Dendritic cell treated with granulocyte-macrophage colony-stimulating factor and Interleukin-4, amounts not matched to agents 40 ng/mL and 50 ng/mL, for 4 days (primary cell): ENCODE measurements at regions not wholly inside any gene's neighbourhood (a gene's known extent, or its start where the extent isn't known, plus 50 kb on each side); places are given as distances from the start of the nearest gene placed in this dataset.

ENCODE experiments used
- H3K27ac Mint-ChIP-seq: one replicate; pipeline ENCODE4 v1.8.0; 2022; ENCODE audit warnings: mild to moderate bottlenecking, mixed read lengths
- H3K27me3 Mint-ChIP-seq: one replicate; pipeline ENCODE4 v1.8.0; 2022; ENCODE audit warnings: mild to moderate bottlenecking, mixed read lengths
- H3K36me3 Mint-ChIP-seq: one replicate; pipeline ENCODE4 v1.8.0; 2022; ENCODE audit warnings: low read depth, mixed read lengths
- H3K4me1 Mint-ChIP-seq: one replicate; pipeline ENCODE4 v1.8.0; 2022; ENCODE audit warnings: low read depth, mixed read lengths
- H3K4me3 Mint-ChIP-seq: one replicate; pipeline ENCODE4 v1.8.0; 2022; ENCODE audit warnings: mild to moderate bottlenecking, moderate library complexity, mixed read lengths
- H3K9me3 Mint-ChIP-seq: one replicate; pipeline ENCODE4 v1.8.0; 2022; ENCODE audit warnings: mixed read lengths
- intact Hi-C: fragments of 100-400 bp; cut with micrococcal nuclease; formaldehyde crosslinking; loops from one replicate; pipeline ENCODE4 v1.15.0; 2022

- Mint-ChIP-seq H3K36me3 (no peaks in the 10 kb centered on the region), H3K9me3 (peaks cover 7% of the 10 kb centered on the region), H3K4me3 (no peak overlapping the region), H3K27ac (no peak overlapping the region), H3K27me3 (no peaks in the 10 kb centered on the region), H3K4me1 (no peaks in the 10 kb centered on the region)
- intact Hi-C loops = no loop called here
Observed at GRCh38 chr4:144202081-144202480, 61.6 kb upstream of the GYPA start.

- H3K27ac Mint-ChIP-seq = no peak overlapping the region
- H3K27me3 Mint-ChIP-seq = no peaks in the 10 kb centered on the region
- no peaks in the 10 kb centered on the region for H3K9me3 Mint-ChIP-seq
- H3K36me3 Mint-ChIP-seq = no peaks in the 10 kb centered on the region
- H3K4me3 Mint-ChIP-seq = no peak overlapping the region
- intact Hi-C loops = no loop called here
- H3K4me1 Mint-ChIP-seq = no peaks in the 10 kb centered on the region
Observed at GRCh38 chr4:144203155-144203554, 62.6 kb upstream of the GYPA start.

- no peaks in the 10 kb centered on the region for H3K9me3 Mint-ChIP-seq
- no peaks in the 10 kb centered on the region for H3K36me3 Mint-ChIP-seq
- H3K27ac Mint-ChIP-seq = no peak overlapping the region
- intact Hi-C loops = no loop called here
- no peaks in the 10 kb centered on the region for H3K4me1 Mint-ChIP-seq
- H3K27me3 Mint-ChIP-seq = no peaks in the 10 kb centered on the region
- H3K4me3 Mint-ChIP-seq = no peak overlapping the region
Observed at GRCh38 chr4:144204431-144204830, 63.9 kb upstream of the GYPA start.

GRCh38 chr4:144206711-144207110, 66.2 kb upstream of the GYPA start:
- H3K4me1 Mint-ChIP-seq = no peaks in the 10 kb centered on the region
- intact Hi-C loops = no loop called here
- no peak overlapping the region for H3K4me3 Mint-ChIP-seq
- no peaks in the 10 kb centered on the region for H3K27me3 Mint-ChIP-seq
- H3K27ac Mint-ChIP-seq = no peak overlapping the region
- no peaks in the 10 kb centered on the region for H3K36me3 Mint-ChIP-seq
- no peaks in the 10 kb centered on the region for H3K9me3 Mint-ChIP-seq

- H3K4me3 Mint-ChIP-seq = no peak overlapping the region
- H3K36me3 Mint-ChIP-seq = no peaks in the 10 kb centered on the region
- H3K9me3 Mint-ChIP-seq = no peaks in the 10 kb centered on the region
- H3K27ac Mint-ChIP-seq = no peak overlapping the region
- intact Hi-C loops = no loop called here
- no peaks in the 10 kb centered on the region for H3K27me3 Mint-ChIP-seq
- H3K4me1 Mint-ChIP-seq = no peaks in the 10 kb centered on the region
Observed at GRCh38 chr4:144208074-144208473, 67.6 kb upstream of the GYPA start.

- no peak overlapping the region for H3K4me3 Mint-ChIP-seq
- intact Hi-C loops = no loop called here
- H3K4me1 Mint-ChIP-seq = no peaks in the 10 kb centered on the region
- H3K27ac Mint-ChIP-seq = no peak overlapping the region
- H3K27me3 Mint-ChIP-seq = no peaks in the 10 kb centered on the region
- no peaks in the 10 kb centered on the region for H3K9me3 Mint-ChIP-seq
- H3K36me3 Mint-ChIP-seq = no peaks in the 10 kb centered on the region
Observed at GRCh38 chr4:144209491-144209890, 69.0 kb upstream of the GYPA start.

GRCh38 chr4:144213371-144213770, 72.9 kb upstream of the GYPA start:
- Mint-ChIP-seq H3K36me3 (no peaks in the 10 kb centered on the region), H3K4me3 (no peak overlapping the region), H3K27me3 (no peaks in the 10 kb centered on the region), H3K27ac (no peak overlapping the region), H3K4me1 (no peaks in the 10 kb centered on the region), H3K9me3 (no peaks in the 10 kb centered on the region)
- intact Hi-C loops = no loop called here

- intact Hi-C loops = no loop called here
- no peak overlapping the region for H3K4me3 Mint-ChIP-seq
- no peaks in the 10 kb centered on the region for H3K27me3 Mint-ChIP-seq
- H3K36me3 Mint-ChIP-seq = no peaks in the 10 kb centered on the region
- no peaks in the 10 kb centered on the region for H3K9me3 Mint-ChIP-seq
- no peaks in the 10 kb centered on the region for H3K4me1 Mint-ChIP-seq
- H3K27ac Mint-ChIP-seq = no peak overlapping the region
Observed at GRCh38 chr4:144223149-144223548, 82.6 kb upstream of the GYPA start.

GRCh38 chr4:144223661-144224060, 83.1 kb upstream of the GYPA start:
- Mint-ChIP-seq H3K36me3 (no peaks in the 10 kb centered on the region), H3K4me1 (no peaks in the 10 kb centered on the region), H3K27ac (no peak overlapping the region), H3K9me3 (no peaks in the 10 kb centered on the region), H3K27me3 (no peaks in the 10 kb centered on the region), H3K4me3 (no peak overlapping the region)
- intact Hi-C loops = no loop called here

GRCh38 chr4:144259285-144259684, 118.8 kb upstream of the GYPA start:
- no peak overlapping the region for H3K27ac Mint-ChIP-seq
- no peaks in the 10 kb centered on the region for H3K36me3 Mint-ChIP-seq
- H3K27me3 Mint-ChIP-seq = no peaks in the 10 kb centered on the region
- no peak overlapping the region for H3K4me3 Mint-ChIP-seq
- peaks cover 52% of the 10 kb centered on the region for H3K9me3 Mint-ChIP-seq
- intact Hi-C loops = no loop called here
- H3K4me1 Mint-ChIP-seq = no peaks in the 10 kb centered on the region

- Mint-ChIP-seq H3K4me1 (no peaks in the 10 kb centered on the region), H3K27me3 (no peaks in the 10 kb centered on the region), H3K4me3 (no peak overlapping the region), H3K9me3 (no peaks in the 10 kb centered on the region), H3K36me3 (no peaks in the 10 kb centered on the region), H3K27ac (no peak overlapping the region)
- intact Hi-C loops = no loop called here
Observed at GRCh38 chr4:144267084-144267483, 126.6 kb upstream of the GYPA start.

- Mint-ChIP-seq H3K27ac (no peak overlapping the region), H3K36me3 (no peaks in the 10 kb centered on the region), H3K4me1 (no peaks in the 10 kb centered on the region), H3K27me3 (no peaks in the 10 kb centered on the region), H3K4me3 (no peak overlapping the region), H3K9me3 (peaks cover 13% of the 10 kb centered on the region)
- intact Hi-C loops = no loop called here
Observed at GRCh38 chr4:144280688-144281087, 140.2 kb upstream of the GYPA start.

- H3K4me1 Mint-ChIP-seq = no peaks in the 10 kb centered on the region
- H3K9me3 Mint-ChIP-seq = peaks cover 13% of the 10 kb centered on the region
- intact Hi-C loops = no loop called here
- no peaks in the 10 kb centered on the region for H3K27me3 Mint-ChIP-seq
- no peak overlapping the region for H3K4me3 Mint-ChIP-seq
- H3K36me3 Mint-ChIP-seq = no peaks in the 10 kb centered on the region
- no peak overlapping the region for H3K27ac Mint-ChIP-seq
Observed at GRCh38 chr4:144283526-144283925, 143.0 kb upstream of the GYPA start.

GRCh38 chr4:144284026-144284425, 143.5 kb upstream of the GYPA start:
- H3K4me3 Mint-ChIP-seq = no peak overlapping the region
- intact Hi-C loops = no loop called here

GRCh38 chr4:144288011-144288903, 147.7 kb upstream of the GYPA start:
- intact Hi-C loops = no loop called here
- Mint-ChIP-seq H3K27ac (no peak overlapping the region), H3K9me3 (no peaks in the 10 kb centered on the region), H3K27me3 (no peaks in the 10 kb centered on the region), H3K4me3 (no peak overlapping the region), H3K4me1 (no peaks in the 10 kb centered on the region), H3K36me3 (no peaks in the 10 kb centered on the region)

More at GRCh38 chr4:144284026-144284425, 143.5 kb upstream of the GYPA start:
- Mint-ChIP-seq H3K27me3 (no peaks in the 10 kb centered on the region), H3K27ac (no peak overlapping the region), H3K9me3 (peaks cover 13% of the 10 kb centered on the region), H3K36me3 (no peaks in the 10 kb centered on the region), H3K4me1 (no peaks in the 10 kb centered on the region)
